ENCODE measurements at regions not wholly inside any gene's neighbourhood (a gene's known extent, or its start where the extent isn't known, plus 50 kb on each side); places are given as distances from the start of the nearest gene placed in this dataset.

DNA sequence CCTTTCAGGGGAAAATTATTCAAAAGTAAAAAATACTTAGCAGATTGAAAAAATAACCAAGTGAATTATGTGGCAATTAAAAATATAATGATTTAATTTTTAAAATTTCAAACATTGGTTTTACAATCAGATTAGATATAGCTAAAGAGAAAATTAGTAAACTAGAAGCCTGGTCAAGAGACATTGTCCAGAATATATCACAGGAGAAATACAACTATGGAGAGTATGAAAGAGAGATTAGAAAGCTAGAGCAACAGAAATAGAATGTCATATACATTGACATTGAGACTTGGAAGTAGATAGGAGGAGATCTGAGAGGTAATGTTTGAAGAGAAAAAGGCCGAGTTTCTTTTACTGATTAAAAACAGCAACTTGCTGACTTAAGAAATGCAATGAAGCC, 476.4 kb upstream of the SLC10A2 start:
- H3K4me3 ChIP-seq (replicated peaks in 1 of 2; ENCODE audit: low read depth in 2 of 2, low read length in 2 of 2) = no peak overlapping the region
- no peak for DNase-seq (ENCODE audit: low read depth in 2 of 2)
- TF ChIP-seq, protein P1, sequence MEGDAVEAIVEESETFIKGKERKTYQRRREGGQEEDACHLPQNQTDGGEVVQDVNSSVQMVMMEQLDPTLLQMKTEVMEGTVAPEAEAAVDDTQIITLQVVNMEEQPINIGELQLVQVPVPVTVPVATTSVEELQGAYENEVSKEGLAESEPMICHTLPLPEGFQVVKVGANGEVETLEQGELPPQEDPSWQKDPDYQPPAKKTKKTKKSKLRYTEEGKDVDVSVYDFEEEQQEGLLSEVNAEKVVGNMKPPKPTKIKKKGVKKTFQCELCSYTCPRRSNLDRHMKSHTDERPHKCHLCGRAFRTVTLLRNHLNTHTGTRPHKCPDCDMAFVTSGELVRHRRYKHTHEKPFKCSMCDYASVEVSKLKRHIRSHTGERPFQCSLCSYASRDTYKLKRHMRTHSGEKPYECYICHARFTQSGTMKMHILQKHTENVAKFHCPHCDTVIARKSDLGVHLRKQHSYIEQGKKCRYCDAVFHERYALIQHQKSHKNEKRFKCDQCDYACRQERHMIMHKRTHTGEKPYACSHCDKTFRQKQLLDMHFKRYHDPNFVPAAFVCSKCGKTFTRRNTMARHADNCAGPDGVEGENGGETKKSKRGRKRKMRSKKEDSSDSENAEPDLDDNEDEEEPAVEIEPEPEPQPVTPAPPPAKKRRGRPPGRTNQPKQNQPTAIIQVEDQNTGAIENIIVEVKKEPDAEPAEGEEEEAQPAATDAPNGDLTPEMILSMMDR (IDR thresholded peaks at IDR 0.05; ENCODE audit: low read depth, low read length) = no peak

DNA sequence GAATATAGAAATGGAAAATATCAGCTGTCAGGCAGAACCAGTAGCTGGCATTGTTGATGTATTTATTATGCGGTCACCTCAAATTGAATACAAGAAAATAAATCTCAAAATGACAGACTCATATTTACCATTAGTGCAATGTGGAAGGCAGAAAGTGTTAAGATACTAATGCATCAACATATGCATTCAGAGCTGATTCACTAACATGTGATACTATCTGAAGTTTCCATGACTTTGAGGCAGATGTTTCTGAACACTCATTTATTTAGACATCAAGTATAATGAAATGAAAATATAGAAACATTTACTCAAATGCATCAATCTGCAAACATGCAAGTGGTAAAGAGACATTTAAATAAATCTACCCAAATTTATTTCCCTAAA, 474.2 kb upstream of the SLC10A2 start:
- no peak for DNase-seq (ENCODE audit: low read depth in 2 of 2)
- no peak overlapping the region for H3K4me3 ChIP-seq (replicated peaks in 1 of 2; ENCODE audit: low read depth in 2 of 2, low read length in 2 of 2)
- TF ChIP-seq, protein P1 (IDR thresholded peaks at IDR 0.05; ENCODE audit: low read depth, low read length) = no peak

GRCh38 chr13:103539721-103540381, 473.6 kb upstream of the SLC10A2 start:
- TF ChIP-seq, protein P1 (IDR thresholded peaks at IDR 0.05; ENCODE audit: low read depth, low read length) = no peak
- no peak for DNase-seq (ENCODE audit: low read depth in 2 of 2)
- no peak overlapping the region for H3K4me3 ChIP-seq (replicated peaks in 1 of 2; ENCODE audit: low read depth in 2 of 2, low read length in 2 of 2)

GRCh38 chr13:103539265-103539664, 473.0 kb upstream of the SLC10A2 start:
- H3K4me3 ChIP-seq (replicated peaks in 1 of 2; ENCODE audit: low read depth in 2 of 2, low read length in 2 of 2) = no peak overlapping the region
- TF ChIP-seq, protein P1 (IDR thresholded peaks at IDR 0.05; ENCODE audit: low read depth, low read length) = no peak
- no peak for DNase-seq (ENCODE audit: low read depth in 2 of 2)

GRCh38 chr13:103537616-103538015, 471.4 kb upstream of the SLC10A2 start:
- no peak for DNase-seq (ENCODE audit: low read depth in 2 of 2)
- no peak overlapping the region for H3K4me3 ChIP-seq (replicated peaks in 1 of 2; ENCODE audit: low read depth in 2 of 2, low read length in 2 of 2)
- TF ChIP-seq, protein P1 (IDR thresholded peaks at IDR 0.05; ENCODE audit: low read depth, low read length) = no peak

- TF ChIP-seq, protein P1 (IDR thresholded peaks at IDR 0.05; ENCODE audit: low read depth, low read length) = no peak
- no peak overlapping the region for H3K4me3 ChIP-seq (replicated peaks in 1 of 2; ENCODE audit: low read depth in 2 of 2, low read length in 2 of 2)
- no peak for DNase-seq (ENCODE audit: low read depth in 2 of 2)
These were observed 465.1 kb upstream of the SLC10A2 start for GRCh38 chr13:103531278-103531677.

- TF ChIP-seq, protein P1 (IDR thresholded peaks at IDR 0.05; ENCODE audit: low read depth, low read length) = no peak
- H3K4me3 ChIP-seq (replicated peaks in 1 of 2; ENCODE audit: low read depth in 2 of 2, low read length in 2 of 2) = no peak overlapping the region
These were observed 462.2 kb upstream of the SLC10A2 start for GRCh38 chr13:103528437-103528836.

More at GRCh38 chr13:103528437-103528836, 462.2 kb upstream of the SLC10A2 start:
- DNase-seq (ENCODE audit: low read depth in 2 of 2) = no peak
